LNCAP (cell line): ENCODE measurements at regions not wholly inside any gene's neighbourhood (a gene's known extent, or its start where the extent isn't known, plus 50 kb on each side); places are given as distances from the start of the nearest gene placed in this dataset.

Source experiments
- CTCF ChIP-seq: fragments of 450-650 bp; IDR thresholded peaks from 2 replicates; pipeline ENCODE4 v1.5.1; 2017; ENCODE audit warnings: mild to moderate bottlenecking

DNA sequence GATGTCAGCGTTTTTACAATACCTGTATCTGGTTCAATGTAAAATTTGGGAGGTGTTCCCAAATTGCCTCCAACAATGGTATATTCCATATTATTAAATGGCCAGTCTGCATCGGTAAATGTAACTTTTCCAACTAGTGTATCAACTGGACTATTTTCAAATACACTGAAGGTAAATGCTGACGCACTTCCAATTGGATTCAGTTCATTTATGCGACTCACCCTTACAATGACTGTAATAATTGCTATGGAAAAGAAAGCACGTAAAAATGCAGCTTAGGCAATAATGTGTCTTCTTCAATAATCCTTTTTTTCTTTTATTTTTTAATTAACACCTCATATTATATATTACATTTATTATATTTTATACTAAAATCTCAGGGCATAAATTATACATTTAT, 209.1 kb downstream of the HGF start:
- TF ChIP-seq CTCF = no peak

- no peak for TF ChIP-seq CTCF
These were observed 220.3 kb downstream of the HGF start for GRCh38 chr7:81549484-81550016.

GRCh38 chr7:81534996-81535395, 234.9 kb downstream of the HGF start:
- no peak for TF ChIP-seq CTCF

- TF ChIP-seq CTCF = no peak
These were observed 235.4 kb downstream of the HGF start for GRCh38 chr7:81534446-81534845.

- TF ChIP-seq CTCF = no peak
These were observed 235.9 kb downstream of the HGF start for GRCh38 chr7:81533931-81534330.

GRCh38 chr7:81533426-81533825, 236.4 kb downstream of the HGF start:
- no peak for TF ChIP-seq CTCF

DNA sequence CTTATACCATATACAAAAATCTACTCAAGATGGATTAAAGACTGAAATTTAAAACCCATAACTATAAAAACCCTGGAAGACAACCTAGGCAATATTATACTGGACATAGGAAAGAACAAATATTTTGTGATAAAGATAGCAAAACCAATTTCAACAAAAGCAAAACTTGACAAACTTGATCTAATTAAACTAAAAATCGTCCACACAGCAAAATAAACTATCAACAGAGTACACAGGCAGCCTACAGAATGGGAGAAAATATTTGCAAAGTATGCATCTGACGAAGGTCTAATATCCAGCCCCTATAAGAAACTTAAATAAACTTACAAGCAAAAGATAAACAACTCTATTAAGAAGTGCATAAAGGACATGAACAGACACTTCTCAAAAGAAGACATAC, 240.1 kb downstream of the HGF start:
- TF ChIP-seq CTCF = no peak

- peak; percentile 21; the same call in 1 of the 2 replicates for TF ChIP-seq CTCF
These were observed 242.2 kb downstream of the HGF start for GRCh38 chr7:81527651-81528050.
